ENCODE measurements at regions not wholly inside any gene's neighbourhood (a gene's known extent, or its start where the extent isn't known, plus 50 kb on each side); places are given as distances from the start of the nearest gene placed in this dataset.
A peak's percentile ranks its signal among the peaks of the same experiment; 100 is the strongest.

GRCh38 chr3:59284926-59285325 is 235.1 kb upstream of the CFAP20DC start:
- no peak for DNase-seq

- DNase-seq = no peak
Observed at GRCh38 chr3:59280113-59280512, 230.3 kb upstream of the CFAP20DC start.

- DNase-seq = peak; percentile 53 to 67
Observed at GRCh38 chr3:59277816-59278215, 228.0 kb upstream of the CFAP20DC start.

GRCh38 chr3:59277201-59277600 is 227.4 kb upstream of the CFAP20DC start:
- no peak for DNase-seq

DNA sequence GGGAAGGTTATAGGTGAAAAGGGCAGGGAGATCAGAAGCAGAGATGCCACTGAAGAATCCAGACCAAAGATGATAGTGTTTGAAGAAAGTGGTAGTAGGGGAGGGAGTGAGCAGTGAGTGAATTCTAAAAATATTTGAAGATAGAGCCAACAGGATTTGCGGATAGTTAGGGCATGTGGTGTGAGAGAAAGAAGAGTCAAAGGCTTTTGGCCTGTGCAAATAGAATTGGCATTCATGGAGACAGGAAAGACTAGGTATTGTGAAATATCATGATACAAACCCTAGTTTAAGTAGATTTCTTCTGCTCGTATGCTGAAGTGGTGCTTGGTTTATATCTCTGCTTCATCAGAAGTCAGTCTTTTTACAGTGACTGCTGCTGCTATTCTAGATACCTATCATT is 224.2 kb upstream of the CFAP20DC start:
- DNase-seq = no peak

GRCh38 chr3:59271971-59272370 is 222.1 kb upstream of the CFAP20DC start:
- no peak for DNase-seq

GRCh38 chr3:59270921-59271320 is 221.1 kb upstream of the CFAP20DC start:
- no peak for DNase-seq

DNA sequence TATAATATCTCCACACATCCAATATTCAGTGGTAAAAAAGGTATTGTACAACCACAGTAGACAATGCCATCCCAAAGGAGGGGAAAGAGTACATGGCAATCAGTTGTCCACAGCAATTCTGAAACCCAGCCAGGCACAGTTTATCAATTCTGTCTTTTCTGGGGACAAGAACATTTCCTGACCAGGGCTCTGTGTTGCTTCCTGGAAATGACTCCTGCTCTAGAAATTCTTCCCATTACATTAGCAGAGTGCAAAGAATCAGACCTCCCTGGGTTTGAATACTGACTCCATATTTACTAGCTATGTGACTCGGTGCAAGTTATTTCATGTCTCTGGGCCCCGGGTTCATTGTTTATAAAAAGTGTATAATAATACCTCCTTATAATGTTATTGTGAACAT is 220.4 kb upstream of the CFAP20DC start:
- DNase-seq = no peak

DNA sequence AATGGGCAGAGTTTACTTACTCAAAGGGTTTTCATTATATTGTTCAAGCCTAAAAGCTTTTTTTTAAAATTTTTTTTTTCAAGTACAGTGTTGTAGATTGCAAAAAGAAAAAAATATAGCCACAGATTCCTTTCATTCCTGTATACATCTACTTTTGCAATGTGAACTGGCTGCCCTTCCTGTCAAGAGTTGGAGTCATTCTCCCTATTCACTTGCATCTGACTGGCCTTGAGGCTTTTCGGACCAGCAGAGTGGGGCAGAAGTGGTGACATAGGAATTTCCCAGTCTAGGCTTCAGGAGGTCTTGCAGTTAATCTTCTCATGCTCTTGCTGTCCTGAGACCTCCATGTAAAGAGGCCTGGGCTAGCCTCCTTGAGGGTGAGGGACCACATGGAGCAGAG is 218.3 kb upstream of the CFAP20DC start:
- peak; percentile 23 to 27 for DNase-seq

GRCh38 chr3:59267021-59267420 is 217.2 kb upstream of the CFAP20DC start:
- DNase-seq = no peak

DNA sequence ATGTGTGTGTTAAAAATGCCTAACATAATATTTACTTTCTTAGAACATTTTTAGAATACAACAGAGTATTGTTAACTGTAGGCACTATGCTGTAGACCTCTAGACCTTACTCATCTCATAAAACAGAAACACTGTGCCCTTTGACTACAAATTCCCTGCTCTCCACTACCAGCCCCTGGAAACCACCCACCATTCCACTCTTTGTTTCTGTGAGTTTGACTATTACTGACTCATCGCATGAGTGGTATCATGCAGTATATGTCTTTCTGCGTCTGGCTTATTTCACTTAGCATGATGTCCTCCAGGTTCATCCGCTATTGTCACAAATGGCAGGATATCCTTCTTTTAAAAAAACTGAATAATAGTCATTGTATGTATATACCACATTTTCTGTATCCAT is 216.7 kb upstream of the CFAP20DC start:
- no peak for DNase-seq

DNA sequence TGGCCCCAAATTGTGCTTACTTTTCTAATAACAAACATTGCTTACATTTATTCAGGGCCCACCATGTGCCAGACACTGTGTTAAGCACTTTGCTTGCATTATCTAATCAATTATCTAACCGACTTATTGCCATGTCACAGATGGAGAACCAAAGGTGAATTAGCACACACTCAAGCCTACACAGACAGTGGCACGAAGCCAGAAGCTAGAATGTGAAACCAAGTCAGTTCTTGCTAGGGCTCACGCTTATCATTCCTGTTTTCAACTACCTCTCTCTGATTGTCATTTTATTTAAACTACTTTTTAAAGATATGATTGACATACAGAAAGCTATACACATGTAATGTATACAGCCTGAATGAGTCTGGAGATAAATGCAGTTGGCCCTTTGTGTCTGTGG is 215.7 kb upstream of the CFAP20DC start:
- DNase-seq = peak in 1 of 2 donors; percentile 25

DNA sequence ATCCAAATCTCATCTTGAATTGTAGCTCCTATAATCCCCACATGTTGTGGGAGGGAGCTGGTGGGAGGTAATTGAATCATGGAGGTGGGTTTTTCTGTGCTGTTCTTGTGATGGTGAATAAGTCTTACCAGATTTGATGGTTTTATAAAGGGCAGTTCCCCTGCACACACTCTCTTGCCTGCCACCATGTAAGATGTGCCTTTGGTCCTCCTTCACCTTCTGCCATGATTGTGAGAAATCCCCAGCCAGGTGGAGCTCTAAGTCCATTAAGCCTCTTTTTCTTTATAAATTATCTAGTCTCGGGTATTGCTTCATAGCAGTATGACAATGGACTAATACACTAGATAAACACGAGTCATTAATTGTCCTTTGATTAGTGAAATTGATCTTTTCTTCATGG is 214.5 kb upstream of the CFAP20DC start:
- no peak for DNase-seq

DNA sequence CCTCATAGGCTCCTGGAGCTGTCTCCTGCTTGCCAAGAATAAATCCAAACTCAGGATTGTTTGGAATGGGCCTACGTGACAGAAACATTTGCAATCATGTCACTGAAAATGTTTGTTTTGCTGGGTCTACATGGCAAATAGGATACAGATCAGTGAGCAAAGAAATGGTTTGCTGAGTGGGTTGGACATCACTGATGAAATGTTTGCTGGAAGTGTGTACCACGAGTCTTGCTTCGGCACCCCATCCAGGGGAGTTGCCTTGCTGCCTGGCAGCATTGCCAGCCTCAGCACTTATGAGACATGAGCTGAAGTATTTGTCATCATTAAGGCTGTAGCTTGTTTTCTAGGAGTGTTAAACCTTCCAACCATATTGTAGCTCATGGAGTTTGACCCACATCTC is 213.3 kb upstream of the CFAP20DC start:
- no peak for DNase-seq

GRCh38 chr3:59262076-59262498 is 212.3 kb upstream of the CFAP20DC start:
- peak; percentile 39 to 47 for DNase-seq

- DNase-seq = no peak
Observed at GRCh38 chr3:59261009-59261408, 211.2 kb upstream of the CFAP20DC start.

GRCh38 chr3:59258550-59259260 is 208.9 kb upstream of the CFAP20DC start:
- DNase-seq = no peak

GRCh38 chr3:59257506-59257905 is 207.7 kb upstream of the CFAP20DC start:
- DNase-seq = no peak

DNA sequence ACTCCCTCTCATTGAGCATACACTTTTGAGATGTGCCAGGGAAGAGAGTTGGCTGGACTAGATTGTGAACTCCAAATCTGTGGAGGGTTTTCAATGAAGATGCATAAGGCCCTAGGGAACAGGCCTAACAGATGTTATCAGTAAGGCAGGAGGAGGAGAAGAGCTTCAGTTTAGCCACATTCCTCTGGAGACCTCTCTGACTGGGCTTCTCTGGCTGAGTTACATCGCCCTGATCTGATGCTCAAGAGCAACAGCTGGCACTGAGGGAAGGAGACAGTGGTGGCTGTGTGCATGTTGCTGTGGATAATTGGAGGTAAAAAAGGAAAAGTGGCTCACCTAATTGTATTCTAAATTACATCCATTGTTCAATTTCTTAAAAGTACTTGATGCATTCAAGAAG is 206.4 kb upstream of the CFAP20DC start:
- DNase-seq = no peak

GRCh38 chr3:59254976-59255375 is 205.2 kb upstream of the CFAP20DC start:
- DNase-seq = no peak

DNA sequence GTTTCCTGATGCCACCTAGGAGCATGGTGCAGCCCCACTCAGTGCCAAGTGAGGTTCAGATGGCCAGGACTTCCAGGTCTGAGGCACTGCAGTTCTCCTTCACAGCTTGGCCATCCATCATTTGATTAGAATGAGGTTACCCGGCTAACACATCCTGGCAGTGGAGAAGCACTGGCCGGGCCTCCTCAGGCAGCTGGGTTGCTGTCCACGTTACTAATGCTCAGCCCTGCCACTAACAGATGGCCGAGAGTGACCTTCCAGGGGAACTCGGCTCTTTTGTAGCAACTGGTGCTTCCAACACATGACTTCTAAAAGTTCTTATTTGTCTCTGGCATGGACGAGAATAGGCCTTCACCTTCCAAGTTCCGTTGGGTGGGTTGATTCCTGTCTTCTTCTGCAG is 204.6 kb upstream of the CFAP20DC start:
- DNase-seq = no peak

GRCh38 chr3:59253523-59253922 is 203.7 kb upstream of the CFAP20DC start:
- DNase-seq = no peak

DNA sequence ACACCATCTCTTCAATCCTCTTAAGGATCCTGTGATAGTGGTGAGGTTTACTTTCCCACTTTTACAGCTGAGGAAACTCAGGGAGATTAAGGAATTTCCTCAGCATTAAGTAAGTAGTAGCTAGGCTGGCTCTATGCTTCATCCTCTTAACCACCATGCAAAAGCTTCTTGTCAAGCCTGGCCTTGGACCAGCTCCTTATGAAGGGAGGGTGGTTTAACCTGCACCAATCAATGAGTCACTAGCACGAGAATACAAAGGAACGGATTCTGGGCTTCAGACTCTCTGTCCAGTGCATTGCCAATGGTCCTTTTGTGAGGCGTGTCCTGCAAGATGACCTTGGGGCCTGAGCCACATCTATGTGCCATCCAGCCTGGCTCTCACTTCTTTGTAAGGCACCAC is 202.0 kb upstream of the CFAP20DC start:
- DNase-seq = no peak

DNA sequence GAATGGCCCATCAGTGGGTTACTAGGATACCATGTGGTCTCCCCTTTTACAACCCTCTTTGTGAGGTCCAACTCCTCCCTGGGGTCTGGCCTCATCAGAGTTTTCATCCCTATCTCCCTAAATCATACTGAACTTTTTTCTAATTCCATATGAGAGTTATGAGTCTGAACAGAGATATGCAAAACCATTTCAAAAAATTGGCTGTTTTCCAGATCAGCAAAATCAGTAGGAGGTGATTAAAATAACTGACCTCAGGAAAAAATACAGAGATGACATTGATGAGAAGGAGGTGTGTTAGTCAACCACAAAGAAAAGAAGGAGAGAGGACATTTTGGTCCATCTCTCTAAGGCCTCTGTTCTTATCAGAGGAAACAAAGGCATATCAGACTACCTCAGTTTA is 200.8 kb upstream of the CFAP20DC start:
- no peak for DNase-seq

DNA sequence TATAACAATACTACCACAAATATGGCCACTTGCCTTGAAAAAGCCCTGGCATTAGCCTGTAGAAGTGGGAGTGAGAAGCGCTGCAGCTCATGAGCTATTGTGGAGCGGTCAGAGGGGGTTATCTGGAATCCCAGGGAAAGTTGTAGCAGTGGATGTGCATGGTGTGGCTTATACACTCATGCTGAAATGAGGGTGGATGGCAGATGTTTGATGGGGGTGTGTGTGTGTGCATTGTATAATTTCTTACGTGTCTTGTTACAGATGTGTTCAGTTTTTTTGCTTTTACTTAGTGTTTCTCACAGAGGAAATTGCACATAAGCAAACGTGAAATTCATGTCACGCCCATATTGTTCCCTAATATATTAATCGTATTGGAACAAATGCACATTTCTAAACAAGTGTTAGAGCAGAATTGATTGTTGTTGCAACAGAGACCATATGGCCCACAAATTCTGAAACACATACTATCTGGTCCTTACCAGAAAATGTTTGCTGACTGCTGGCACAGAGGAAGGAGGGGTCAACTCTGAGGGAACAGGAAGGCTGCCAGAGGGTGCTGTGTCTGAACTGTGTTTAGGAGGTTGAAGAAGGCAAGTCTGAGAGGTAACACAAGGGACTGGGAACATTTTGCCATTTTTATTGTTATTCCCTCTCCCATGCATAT is 200.0 kb upstream of the CFAP20DC start:
- DNase-seq = no peak

All from inflammatory macrophage (primary cell).